Osteoblast (primary cell): ENCODE measurements at regions not wholly inside any gene's neighbourhood (a gene's known extent, or its start where the extent isn't known, plus 50 kb on each side); places are given as distances from the start of the nearest gene placed in this dataset.

Source experiments
- DNase-seq: peaks from one replicate; pipeline ENCODE4 v3.0.0; 2011; ENCODE audit warnings: low spot score, mixed read lengths; ENCODE audit not compliant: insufficient read length; ENCODE audit errors: missing footprints
- H2AFZ ChIP-seq: 2 replicates; pipeline ENCODE4 v1.6.0; 2011; ENCODE audit warnings: mild to moderate bottlenecking, low read length
- H3K27ac ChIP-seq: 2 replicates; pipeline ENCODE4 v1.5.1; 2011; ENCODE audit warnings: mild to moderate bottlenecking, low read depth, low read length, moderate library complexity
- H3K27me3 ChIP-seq: 2 replicates; pipeline ENCODE4 v1.6.0; 2012; ENCODE audit warnings: mild to moderate bottlenecking, control low read depth, inconsistent platforms, low read length, moderate library complexity; ENCODE audit not compliant: insufficient read depth
- H3K36me3 ChIP-seq: 2 replicates; pipeline ENCODE4 v1.5.1; 2011; ENCODE audit warnings: mild to moderate bottlenecking, low read length, control low read depth, moderate library complexity; ENCODE audit not compliant: insufficient read depth
- H3K4me1 ChIP-seq: 2 replicates; pipeline ENCODE4 v1.5.1; 2011; ENCODE audit warnings: mild to moderate bottlenecking, low read length, control low read depth, moderate library complexity; ENCODE audit not compliant: insufficient read depth
- H3K4me2 ChIP-seq: 2 replicates; pipeline ENCODE4 v1.6.0; 2011; ENCODE audit warnings: mild to moderate bottlenecking, low read length; ENCODE audit not compliant: insufficient read depth
- H3K4me3 ChIP-seq: fragments of 200-600 bp; sonication (generic); 3 replicates; pipeline ENCODE4 v1.5.1; 2012; ENCODE audit warnings: mild to moderate bottlenecking, low read length, inconsistent platforms; ENCODE audit not compliant: insufficient read depth
- H3K79me2 ChIP-seq: 2 replicates; pipeline ENCODE4 v1.6.0; 2012; ENCODE audit warnings: mild to moderate bottlenecking, low read length, control low read depth, inconsistent platforms; ENCODE audit not compliant: insufficient read depth
- H3K9me3 ChIP-seq: 2 replicates; pipeline ENCODE4 v1.5.1; 2011; ENCODE audit warnings: low read depth, low read length, control low read depth
- H4K20me1 ChIP-seq: 2 replicates; pipeline ENCODE4 v1.6.0; 2012; ENCODE audit warnings: mild to moderate bottlenecking, low read length, control low read depth; ENCODE audit not compliant: insufficient read depth
- TF ChIP-seq, protein P1 (sequence below): IDR thresholded peaks from 2 replicates; pipeline ENCODE4 v1.5.1; 2011; ENCODE audit warnings: mild to moderate bottlenecking, low read depth, low read length, moderate library complexity; ENCODE audit errors: extremely low read depth

DNA sequence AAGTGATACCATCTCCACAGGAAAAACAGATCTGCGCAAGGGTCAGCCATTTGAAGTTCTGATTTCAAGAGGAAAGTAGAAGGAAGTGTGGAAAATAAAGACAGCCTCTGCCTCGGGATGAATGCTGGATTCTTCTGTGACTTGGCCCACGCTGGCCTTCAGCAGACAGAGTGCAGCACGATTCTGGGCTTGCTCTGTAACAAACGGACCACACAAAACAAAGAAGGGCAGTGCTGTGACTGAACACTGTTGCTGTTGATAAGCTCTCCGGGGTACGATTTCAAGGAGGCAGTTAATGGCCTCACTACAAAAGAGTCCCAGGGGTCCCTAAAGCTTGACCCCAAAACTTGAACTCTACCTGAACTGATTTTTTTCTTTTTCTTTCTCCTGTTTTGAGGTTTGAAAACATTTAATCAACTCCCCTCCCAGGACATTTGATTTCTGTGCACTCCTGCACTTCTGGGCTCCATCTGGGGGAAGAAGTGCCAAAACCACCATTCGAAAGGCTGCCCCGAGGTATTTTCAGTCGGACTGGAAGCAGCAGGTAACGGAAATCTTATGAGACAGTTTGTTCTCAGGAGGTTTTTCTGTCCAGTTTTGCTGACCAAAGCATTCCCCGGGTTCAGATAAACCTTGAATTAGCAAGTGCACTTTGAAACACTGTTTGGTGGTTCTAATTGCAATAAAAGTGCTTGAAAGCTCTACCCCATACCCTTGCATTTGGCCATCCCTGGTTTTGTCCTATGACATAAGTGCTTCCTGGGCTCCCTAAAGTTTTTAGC, 189.6 kb downstream of the MYLK4 start:
- H3K4me3 ChIP-seq: no peak overlapping the region
- H2AFZ ChIP-seq: no peak overlapping the region
- H3K27me3 ChIP-seq: peaks cover 6% of the 10 kb centered on the region
- no peaks in the 10 kb centered on the region for H3K9me3 ChIP-seq
- peaks cover 10% of the 10 kb centered on the region for H3K4me1 ChIP-seq
- H4K20me1 ChIP-seq: no peaks in the 10 kb centered on the region
- H3K36me3 ChIP-seq: no peaks in the 10 kb centered on the region
- no peak overlapping the region for H3K4me2 ChIP-seq
- TF ChIP-seq, protein P1, sequence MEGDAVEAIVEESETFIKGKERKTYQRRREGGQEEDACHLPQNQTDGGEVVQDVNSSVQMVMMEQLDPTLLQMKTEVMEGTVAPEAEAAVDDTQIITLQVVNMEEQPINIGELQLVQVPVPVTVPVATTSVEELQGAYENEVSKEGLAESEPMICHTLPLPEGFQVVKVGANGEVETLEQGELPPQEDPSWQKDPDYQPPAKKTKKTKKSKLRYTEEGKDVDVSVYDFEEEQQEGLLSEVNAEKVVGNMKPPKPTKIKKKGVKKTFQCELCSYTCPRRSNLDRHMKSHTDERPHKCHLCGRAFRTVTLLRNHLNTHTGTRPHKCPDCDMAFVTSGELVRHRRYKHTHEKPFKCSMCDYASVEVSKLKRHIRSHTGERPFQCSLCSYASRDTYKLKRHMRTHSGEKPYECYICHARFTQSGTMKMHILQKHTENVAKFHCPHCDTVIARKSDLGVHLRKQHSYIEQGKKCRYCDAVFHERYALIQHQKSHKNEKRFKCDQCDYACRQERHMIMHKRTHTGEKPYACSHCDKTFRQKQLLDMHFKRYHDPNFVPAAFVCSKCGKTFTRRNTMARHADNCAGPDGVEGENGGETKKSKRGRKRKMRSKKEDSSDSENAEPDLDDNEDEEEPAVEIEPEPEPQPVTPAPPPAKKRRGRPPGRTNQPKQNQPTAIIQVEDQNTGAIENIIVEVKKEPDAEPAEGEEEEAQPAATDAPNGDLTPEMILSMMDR: no peak
- no peak for DNase-seq
- H3K79me2 ChIP-seq: no peaks in the 10 kb centered on the region
- H3K27ac ChIP-seq: no peak overlapping the region

DNA sequence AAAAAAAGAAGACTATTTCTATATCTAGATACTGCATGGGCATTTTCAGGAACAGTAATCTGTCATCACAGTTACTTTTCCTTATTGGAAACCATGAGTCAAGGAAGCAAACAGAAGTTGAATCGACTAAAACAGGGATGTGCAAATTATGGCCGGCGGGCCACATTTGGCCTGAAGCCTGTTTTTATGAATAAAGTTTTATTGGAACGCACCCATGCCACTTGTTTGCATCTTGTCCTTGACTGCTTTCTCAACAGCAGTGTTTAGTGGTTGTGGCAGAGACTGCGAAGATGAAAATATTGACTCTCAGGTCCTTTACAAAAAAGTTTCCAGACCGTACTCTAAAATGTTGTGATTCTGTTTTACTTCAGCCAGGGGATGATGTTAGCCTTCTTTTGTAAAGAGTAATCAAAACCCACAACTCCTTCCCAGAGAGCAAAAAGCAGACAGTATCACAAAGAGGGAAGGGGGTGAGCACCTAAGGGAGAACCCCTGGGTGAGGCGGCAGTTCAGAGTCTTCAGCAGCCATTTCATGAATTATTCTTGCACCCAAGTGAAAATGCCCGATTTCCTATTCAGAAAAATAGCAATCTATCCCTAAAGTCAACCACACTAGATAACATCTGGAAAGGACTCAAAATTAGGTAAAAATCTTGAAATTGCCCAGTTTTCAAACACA, 190.4 kb downstream of the MYLK4 start:
- Histone ChIP-seq H4K20me1 (no peaks in the 10 kb centered on the region), H3K79me2 (no peaks in the 10 kb centered on the region), H3K4me1 (peaks cover 10% of the 10 kb centered on the region), H3K4me2 (no peak overlapping the region), H3K4me3 (no peak overlapping the region), H3K36me3 (no peaks in the 10 kb centered on the region), H3K9me3 (no peaks in the 10 kb centered on the region), H2AFZ (no peak overlapping the region), H3K27ac (no peak overlapping the region), H3K27me3 (peaks cover 6% of the 10 kb centered on the region)
- TF ChIP-seq, protein P1: no peak
- no peak for DNase-seq

DNA sequence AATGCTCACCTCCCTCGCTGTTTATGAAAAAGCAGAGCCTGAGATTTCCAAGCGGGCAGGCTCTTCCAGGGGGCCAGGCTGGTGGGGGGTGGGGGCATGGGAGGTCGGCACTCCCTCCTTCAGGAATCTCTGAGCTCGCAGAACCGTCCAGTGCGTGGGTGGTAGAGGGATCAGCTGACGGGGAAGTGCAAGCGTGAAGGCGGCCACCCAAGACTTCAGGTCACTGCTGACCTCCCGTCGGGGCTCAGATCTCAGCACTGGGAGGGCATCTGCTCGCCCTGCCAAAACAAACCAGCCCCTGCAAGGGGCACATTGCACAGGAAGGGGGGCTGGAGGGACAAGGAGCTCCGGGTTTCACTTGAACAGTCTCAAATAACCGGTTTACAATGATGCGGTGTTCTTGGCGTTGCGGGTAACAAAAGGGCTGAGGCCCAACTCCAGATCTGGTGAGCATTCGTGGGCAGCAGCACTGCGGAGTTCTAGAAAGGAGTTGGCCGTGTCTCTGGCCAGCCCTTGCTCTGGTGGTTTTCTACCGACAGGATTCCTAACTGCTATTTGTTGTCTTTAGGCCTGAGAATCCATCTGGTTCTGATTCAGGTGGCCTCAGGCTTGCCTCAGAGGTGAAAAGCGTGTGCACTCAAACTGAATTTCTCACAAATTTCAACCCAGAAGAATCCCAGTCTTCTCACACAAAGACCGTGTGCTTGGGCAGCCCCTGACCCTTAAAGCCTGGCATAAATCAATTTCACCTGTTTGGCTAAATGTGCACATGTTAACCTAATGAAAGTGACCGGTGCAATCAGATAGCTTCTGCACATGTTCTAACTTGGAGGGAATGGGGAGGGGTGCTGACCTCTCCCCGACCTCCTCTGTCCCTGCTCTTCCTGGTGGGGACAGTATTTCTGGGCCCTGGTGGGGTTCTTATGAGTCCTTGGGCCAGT, 191.6 kb downstream of the MYLK4 start:
- no peaks in the 10 kb centered on the region for H4K20me1 ChIP-seq
- no peaks in the 10 kb centered on the region for H3K9me3 ChIP-seq
- H3K27ac ChIP-seq: no peak overlapping the region
- no peak overlapping the region for H2AFZ ChIP-seq
- no peak overlapping the region for H3K4me2 ChIP-seq
- H3K79me2 ChIP-seq: no peaks in the 10 kb centered on the region
- peaks cover 9% of the 10 kb centered on the region for H3K4me1 ChIP-seq
- TF ChIP-seq, protein P1: no peak
- peaks cover 6% of the 10 kb centered on the region for H3K27me3 ChIP-seq
- no peak for DNase-seq
- H3K36me3 ChIP-seq: no peaks in the 10 kb centered on the region
- no peak overlapping the region for H3K4me3 ChIP-seq
